ENCODE measurements at regions not wholly inside any gene's neighbourhood (a gene's known extent, or its start where the extent isn't known, plus 50 kb on each side); places are given as distances from the start of the nearest gene placed in this dataset.

- DNase-seq (ENCODE audit: low spot score): no peak
Observed at GRCh38 chr4:36719425-36719824, 438.0 kb downstream of the DTHD1 start.

GRCh38 chr4:36722986-36723385 is 441.6 kb downstream of the DTHD1 start:
- DNase-seq (ENCODE audit: low spot score): no peak

- DNase-seq (ENCODE audit: low spot score): no peak
Observed at GRCh38 chr4:36734334-36734733, 452.9 kb downstream of the DTHD1 start.

- DNase-seq (ENCODE audit: low spot score): no peak
Observed at GRCh38 chr4:36737691-36738090, 456.3 kb downstream of the DTHD1 start.

- DNase-seq (ENCODE audit: low spot score): no peak
Observed at GRCh38 chr4:36740796-36741310, 459.4 kb downstream of the DTHD1 start.

- DNase-seq (ENCODE audit: low spot score): no peak
Observed at GRCh38 chr4:36747277-36748129, 466.1 kb downstream of the DTHD1 start.

GRCh38 chr4:36753048-36753447 is 471.6 kb downstream of the DTHD1 start:
- no peak for DNase-seq (ENCODE audit: low spot score)

- no peak for DNase-seq (ENCODE audit: low spot score)
Observed at GRCh38 chr4:36757580-36758311, 476.3 kb downstream of the DTHD1 start.

- no peak for DNase-seq (ENCODE audit: low spot score)
Observed at GRCh38 chr4:36758312-36759178, 477.1 kb downstream of the DTHD1 start.

GRCh38 chr4:36761607-36762006 is 480.2 kb downstream of the DTHD1 start:
- no peak for DNase-seq (ENCODE audit: low spot score)

GRCh38 chr4:36763814-36764213 is 480.7 kb upstream of the NWD2 start:
- no peak for DNase-seq (ENCODE audit: low spot score)

- no peak for DNase-seq (ENCODE audit: low spot score)
Observed at GRCh38 chr4:36767596-36767995, 476.9 kb upstream of the NWD2 start.

GRCh38 chr4:36771411-36772153 is 473.0 kb upstream of the NWD2 start:
- DNase-seq (ENCODE audit: low spot score): no peak

- DNase-seq (ENCODE audit: low spot score): no peak
Observed at GRCh38 chr4:36772154-36772516, 472.4 kb upstream of the NWD2 start.

GRCh38 chr4:36773467-36773866 is 471.1 kb upstream of the NWD2 start:
- no peak for DNase-seq (ENCODE audit: low spot score)

- DNase-seq (ENCODE audit: low spot score): no peak
Observed at GRCh38 chr4:36775544-36775943, 469.0 kb upstream of the NWD2 start.

- DNase-seq (ENCODE audit: low spot score): no peak
Observed at GRCh38 chr4:36779601-36780000, 464.9 kb upstream of the NWD2 start.

GRCh38 chr4:36785973-36786372 is 458.6 kb upstream of the NWD2 start:
- no peak for DNase-seq (ENCODE audit: low spot score)

GRCh38 chr4:36786519-36786918 is 458.0 kb upstream of the NWD2 start:
- DNase-seq (ENCODE audit: low spot score): no peak

- DNase-seq (ENCODE audit: low spot score): no peak
Observed at GRCh38 chr4:36794716-36795115, 449.8 kb upstream of the NWD2 start.

GRCh38 chr4:36812149-36812548 is 432.4 kb upstream of the NWD2 start:
- DNase-seq (ENCODE audit: low spot score): no peak

- no peak for DNase-seq (ENCODE audit: low spot score)
Observed at GRCh38 chr4:36815536-36815935, 429.0 kb upstream of the NWD2 start.

Measured in kidney capillary endothelial cell (primary cell).